ENCODE measurements at regions not wholly inside any gene's neighbourhood (a gene's known extent, or its start where the extent isn't known, plus 50 kb on each side); places are given as distances from the start of the nearest gene placed in this dataset.

GRCh38 chrX:861340-861890 lies 230.8 kb downstream of the SHOX start:
- peaks cover 6% of the 10 kb centered on the region for H3K9me3 Mint-ChIP-seq (ENCODE audit: low read depth)

GRCh38 chrX:859329-859728 lies 228.7 kb downstream of the SHOX start:
- Mint-ChIP-seq H3K9me3 (ENCODE audit: low read depth) (peaks cover 6% of the 10 kb centered on the region), H3K27me3 (peaks cover 13% of the 10 kb centered on the region), H3K4me3 (ENCODE audit: low read depth) (no peak overlapping the region), H3K4me1 (ENCODE audit: low read depth) (no peaks in the 10 kb centered on the region), H3K36me3 (ENCODE audit: insufficient read depth) (no peaks in the 10 kb centered on the region), H3K27ac (no peak overlapping the region)
- DNase-seq (ENCODE audit: low spot score, unreplicated experiment) = no peak
- no peak for TF ChIP-seq CTCF (IDR thresholded peaks at IDR 0.05; ENCODE audit: unreplicated experiment)

More at GRCh38 chrX:861340-861890, 230.8 kb downstream of the SHOX start:
- Mint-ChIP-seq H3K36me3 (ENCODE audit: insufficient read depth) (no peaks in the 10 kb centered on the region), H3K27ac (no peak overlapping the region), H3K4me1 (ENCODE audit: low read depth) (no peaks in the 10 kb centered on the region), H3K27me3 (peaks cover 9% of the 10 kb centered on the region), H3K4me3 (ENCODE audit: low read depth) (no peak overlapping the region)
- no peak for DNase-seq (ENCODE audit: low spot score, unreplicated experiment)
- no peak for TF ChIP-seq CTCF (IDR thresholded peaks at IDR 0.05; ENCODE audit: unreplicated experiment)

GRCh38 chrX:858542-859078 lies 228.0 kb downstream of the SHOX start:
- no peak for DNase-seq (ENCODE audit: low spot score, unreplicated experiment)
- no peak overlapping the region for H3K4me3 Mint-ChIP-seq (ENCODE audit: low read depth)
- peaks cover 6% of the 10 kb centered on the region for H3K9me3 Mint-ChIP-seq (ENCODE audit: low read depth)
- no peak for TF ChIP-seq CTCF (IDR thresholded peaks at IDR 0.05; ENCODE audit: unreplicated experiment)
- H3K36me3 Mint-ChIP-seq (ENCODE audit: insufficient read depth) = no peaks in the 10 kb centered on the region
- no peak overlapping the region for H3K27ac Mint-ChIP-seq
- no peaks in the 10 kb centered on the region for H3K4me1 Mint-ChIP-seq (ENCODE audit: low read depth)
- H3K27me3 Mint-ChIP-seq = peaks cover 13% of the 10 kb centered on the region

- TF ChIP-seq CTCF (IDR thresholded peaks at IDR 0.05; ENCODE audit: unreplicated experiment) = no peak
- no peak for DNase-seq (ENCODE audit: low spot score, unreplicated experiment)
- H3K27ac Mint-ChIP-seq = no peak overlapping the region
- H3K4me1 Mint-ChIP-seq (ENCODE audit: low read depth) = peaks cover 3% of the 10 kb centered on the region
- H3K36me3 Mint-ChIP-seq (ENCODE audit: insufficient read depth) = no peaks in the 10 kb centered on the region
- peaks cover 13% of the 10 kb centered on the region for H3K27me3 Mint-ChIP-seq
- peaks cover 8% of the 10 kb centered on the region for H3K9me3 Mint-ChIP-seq (ENCODE audit: low read depth)
- no peak overlapping the region for H3K4me3 Mint-ChIP-seq (ENCODE audit: low read depth)
Measured at GRCh38 chrX:857376-857775, 226.8 kb downstream of the SHOX start.

GRCh38 chrX:856566-857290 lies 226.1 kb downstream of the SHOX start:
- H3K27me3 Mint-ChIP-seq = peaks cover 11% of the 10 kb centered on the region
- no peak overlapping the region for H3K27ac Mint-ChIP-seq
- no peak for DNase-seq (ENCODE audit: low spot score, unreplicated experiment)
- H3K36me3 Mint-ChIP-seq (ENCODE audit: insufficient read depth) = no peaks in the 10 kb centered on the region
- peaks cover 3% of the 10 kb centered on the region for H3K4me1 Mint-ChIP-seq (ENCODE audit: low read depth)
- TF ChIP-seq CTCF (IDR thresholded peaks at IDR 0.05; ENCODE audit: unreplicated experiment) = no peak
- H3K9me3 Mint-ChIP-seq (ENCODE audit: low read depth) = peaks cover 8% of the 10 kb centered on the region
- no peak overlapping the region for H3K4me3 Mint-ChIP-seq (ENCODE audit: low read depth)
